ENCODE measurements at regions not wholly inside any gene's neighbourhood (a gene's known extent, or its start where the extent isn't known, plus 50 kb on each side); places are given as distances from the start of the nearest gene placed in this dataset.

- TF ChIP-seq CTCF (conservative IDR thresholded peaks at IDR 0.05; ENCODE audit: low read depth in 2 of 2) (no peak), CREB1 (CRISPR knock-in tag; IDR thresholded peaks at IDR 0.05; ENCODE audit: low read depth) (no peak), NANOG (IDR thresholded peaks at IDR 0.05; ENCODE audit: borderline replicate concordance) (no peak), ZNF114 (CRISPR knock-in tag; IDR thresholded peaks at IDR 0.05) (no peak)
These were observed 1198.2 kb upstream of the PCDH20 start (continued) for GRCh38 chr13:62613819-62614218.

- Histone ChIP-seq H3K4me2 (no peak overlapping the region), H3K9me2 (ENCODE audit: insufficient read depth) (0 out of 2 replicates have a peak, but pooled peaks cover 4% of the 10 kb centered on the region), H3K79me2 (replicated peaks; ENCODE audit: insufficient read depth) (no peaks in the 10 kb centered on the region), H3K27ac (ENCODE audit: low read depth) (no peak overlapping the region), H3F3A (replicated peaks; ENCODE audit: low read depth) (no peaks in the 10 kb centered on the region), H3K4me3 (no peak overlapping the region), H2AFZ (no peak overlapping the region), H3K27me3 (ENCODE audit: insufficient read depth) (no peaks in the 10 kb centered on the region), H3K4me1 (ENCODE audit: insufficient read depth) (peaks cover 6% of the 10 kb centered on the region; the same call in 1 of the 2 replicates), H3K36me3 (ENCODE audit: insufficient read depth) (no peaks in the 10 kb centered on the region; the same call in 1 of the 2 replicates), H4K20me1 (replicated peaks; ENCODE audit: insufficient read depth) (no peaks in the 10 kb centered on the region)
- Mint-ChIP-seq H3K9me3 (peaks cover 4% of the 10 kb centered on the region; the same call in 1 of the 3 replicates), H3K36me3 (ENCODE audit: low read depth) (no peaks in the 10 kb centered on the region), H3K4me3 (no peak overlapping the region), H3K27ac (no peak overlapping the region), H3K27me3 (ENCODE audit: insufficient read depth, low read depth, poor library complexity) (peaks cover 2% of the 10 kb centered on the region), H3K4me1 (peaks cover 5% of the 10 kb centered on the region; the same call in 2 of the 3 replicates)
- ATAC-seq (no peak), DNase-seq (ENCODE audit: low spot score) (no peak)
- TF ChIP-seq ZNF331 (CRISPR knock-in tag; IDR thresholded peaks at IDR 0.05; ENCODE audit: low read depth) = no peak
- no peak for TF ChIP-seq JUNB (IDR thresholded peaks at IDR 0.05; ENCODE audit: unreplicated experiment)
- no peak for TF ChIP-seq STAT1 (IDR thresholded peaks at IDR 0.05; ENCODE audit: unreplicated experiment)
- TF ChIP-seq ZNF462 (CRISPR knock-in tag; IDR thresholded peaks at IDR 0.05) = no peak
- TF ChIP-seq REST (IDR thresholded peaks at IDR 0.05; ENCODE audit: unreplicated experiment) = no peak
- no peak for TF ChIP-seq NANOG (IDR thresholded peaks at IDR 0.05; ENCODE audit: borderline replicate concordance)
- TF ChIP-seq CREB1 (CRISPR knock-in tag; IDR thresholded peaks at IDR 0.05; ENCODE audit: low read depth) = no peak
- no peak for TF ChIP-seq ZNF114 (CRISPR knock-in tag; IDR thresholded peaks at IDR 0.05)
- no peak for TF ChIP-seq CTCF (conservative IDR thresholded peaks at IDR 0.05; ENCODE audit: low read depth in 2 of 2)
- no peak for TF ChIP-seq EZH2 (IDR thresholded peaks at IDR 0.05; ENCODE audit: low read depth, unreplicated experiment)
- TF ChIP-seq EZH2phosphoT487 (IDR thresholded peaks at IDR 0.05; ENCODE audit: unreplicated experiment) = no peak
These were observed 1195.7 kb upstream of the PCDH20 start for GRCh38 chr13:62611343-62611742.

Measured in GM23338 (cell line).